GM19452 (cell line): ENCODE measurements at regions not wholly inside any gene's neighbourhood (a gene's known extent, or its start where the extent isn't known, plus 50 kb on each side); places are given as distances from the start of the nearest gene placed in this dataset.

Experiments used
- ATAC-seq: cut with Tn5 transposase; IDR thresholded peaks from one replicate; pipeline ENCODE4 v1.9.1; 2021; ENCODE audit not compliant: unreplicated experiment

DNA sequence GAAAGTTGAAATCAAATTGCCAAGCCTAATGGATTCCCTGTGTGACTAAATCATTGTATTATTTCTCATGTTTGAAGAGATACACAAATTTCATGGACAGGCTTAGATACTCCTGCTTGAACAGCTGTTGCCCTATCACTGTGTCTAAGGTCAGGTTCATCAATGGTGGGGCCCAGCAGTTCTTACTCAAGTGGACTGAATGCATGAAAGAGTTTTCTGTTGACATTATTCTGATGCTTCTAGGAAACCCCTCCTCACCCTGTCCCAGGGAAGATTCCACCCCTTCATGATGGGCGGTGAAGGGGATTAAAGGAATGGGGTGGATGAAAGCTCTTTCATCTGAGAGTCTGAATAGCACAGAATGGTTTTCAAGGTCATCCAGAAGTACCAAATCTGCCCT lies 148.8 kb downstream of the INO80D start:
- no peak for ATAC-seq

DNA sequence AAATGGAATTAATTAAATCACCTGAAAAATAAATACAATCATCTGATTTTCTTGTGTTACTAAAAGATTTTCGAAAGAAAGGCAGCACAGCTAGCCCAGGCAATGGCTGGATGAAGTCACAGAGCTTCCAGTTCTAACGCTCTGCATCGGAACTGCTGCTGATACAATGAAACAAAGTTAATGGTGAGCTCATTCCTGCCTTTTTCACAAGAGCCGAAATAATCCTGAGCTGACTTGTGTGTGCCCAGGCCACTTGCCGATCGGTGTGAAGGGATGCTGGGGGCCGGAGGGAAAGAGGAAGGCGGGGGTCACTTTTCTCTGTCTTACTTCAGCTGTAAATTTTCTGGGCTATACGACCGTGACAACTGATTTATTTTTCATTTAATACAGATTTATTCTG lies 149.5 kb downstream of the INO80D start:
- ATAC-seq = no peak

DNA sequence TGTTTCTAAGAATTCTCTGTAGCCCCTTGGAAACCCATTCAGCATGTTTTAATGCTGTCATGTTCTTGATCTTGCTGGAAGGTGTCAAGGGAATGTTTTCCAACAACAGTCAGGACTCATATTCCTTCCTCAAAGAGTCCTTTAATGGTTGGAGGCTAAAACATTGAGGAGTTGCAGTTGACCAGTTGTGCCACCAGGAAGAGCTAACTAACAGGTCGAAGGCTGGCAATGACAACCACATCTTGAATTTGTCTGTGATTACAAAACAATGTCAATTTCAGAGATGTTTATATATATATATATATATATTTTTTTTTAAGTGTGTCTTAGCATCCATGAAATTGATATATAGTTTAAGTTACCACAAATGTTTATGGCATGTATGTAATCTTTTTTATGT lies 151.5 kb downstream of the INO80D start:
- no peak for ATAC-seq

DNA sequence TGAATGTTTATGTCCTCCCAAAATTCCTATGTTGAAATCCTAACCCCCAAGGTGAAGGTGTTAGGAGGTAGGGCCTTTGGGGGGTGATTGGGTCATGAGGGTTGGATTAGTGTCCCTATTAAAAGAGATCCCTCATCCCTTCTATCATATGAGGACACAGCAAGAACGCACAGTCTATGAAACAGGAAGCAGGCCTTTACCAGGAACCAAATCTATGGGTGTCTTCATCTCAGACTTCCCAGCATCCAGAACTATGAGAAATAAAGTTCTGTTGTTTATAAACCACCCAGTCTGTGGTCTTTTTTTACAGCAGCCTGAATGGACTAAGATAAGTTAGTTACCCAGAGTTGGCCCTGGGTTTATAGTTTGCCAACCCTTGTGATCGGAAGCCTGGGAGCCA lies 153.1 kb downstream of the INO80D start:
- no peak for ATAC-seq

DNA sequence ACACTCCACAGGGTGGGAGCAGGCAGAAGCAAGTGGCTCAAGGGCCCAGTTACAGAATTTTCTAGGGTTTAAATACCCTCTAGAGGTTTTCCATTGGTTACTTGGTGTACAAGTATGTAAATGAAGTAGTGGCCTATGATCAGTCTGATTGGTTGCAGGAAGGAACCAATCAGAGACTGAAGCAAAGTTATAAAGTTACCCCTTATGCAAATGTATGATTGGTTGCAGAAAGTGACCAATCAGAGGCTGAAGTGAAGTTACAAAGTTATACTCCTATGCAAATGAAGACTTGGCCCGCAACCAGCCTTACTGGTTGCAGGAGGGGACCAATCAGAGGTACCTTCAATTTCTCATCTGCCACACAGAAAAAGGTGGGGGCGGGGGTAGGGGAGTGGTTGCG lies 154.6 kb downstream of the INO80D start:
- no peak for ATAC-seq

DNA sequence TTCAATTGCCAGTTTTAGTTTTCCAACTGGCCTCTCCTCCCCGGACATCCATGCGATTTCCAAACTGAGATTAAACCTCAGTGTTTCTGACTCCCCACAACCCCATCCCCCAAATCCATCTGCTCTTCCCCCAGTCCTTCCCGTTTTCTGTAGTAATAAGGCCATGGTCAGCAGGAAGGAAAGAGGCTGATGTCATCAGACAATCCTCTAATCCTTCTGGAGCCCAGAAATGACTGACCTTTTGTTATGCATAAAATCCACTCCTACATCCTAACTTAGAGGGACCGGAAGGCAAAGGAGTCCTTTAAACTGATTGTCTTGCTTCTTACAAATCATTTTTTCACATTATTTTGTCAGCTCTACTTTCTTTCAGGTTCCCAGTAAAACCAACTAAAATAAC lies 155.8 kb downstream of the INO80D start:
- no peak for ATAC-seq

DNA sequence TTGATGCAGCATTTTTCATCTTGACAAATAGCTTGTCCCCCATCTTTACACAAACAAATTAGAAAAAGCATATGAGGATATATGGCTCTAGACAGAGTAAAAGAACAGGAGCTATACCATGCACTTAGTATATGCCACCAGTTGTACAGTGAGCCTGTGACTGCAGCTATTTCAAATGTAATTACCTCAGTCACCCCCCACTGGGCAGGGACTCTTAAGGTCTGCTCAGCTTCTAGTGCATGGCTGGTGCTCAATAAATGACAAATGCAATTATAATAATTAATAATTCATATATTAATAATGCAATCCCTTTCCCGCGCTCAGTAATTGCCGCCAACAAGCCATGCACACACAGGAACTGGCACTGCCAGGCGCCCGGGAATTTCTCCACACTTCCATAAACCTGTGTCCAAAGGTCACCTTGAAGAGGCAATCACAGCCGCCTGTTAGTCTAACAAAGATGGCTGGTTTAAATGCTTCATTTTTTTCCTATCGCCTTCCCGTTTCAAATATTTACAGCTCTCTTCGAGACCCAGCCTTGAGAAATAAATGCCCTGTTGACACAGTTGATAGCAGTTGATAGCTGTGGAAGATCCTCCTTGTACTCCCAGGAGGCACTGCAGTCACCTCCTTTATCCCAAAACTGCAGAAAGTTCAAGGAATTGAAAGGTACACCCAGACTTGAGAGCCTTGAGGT lies 156.6 kb downstream of the INO80D start:
- ATAC-seq = no peak

DNA sequence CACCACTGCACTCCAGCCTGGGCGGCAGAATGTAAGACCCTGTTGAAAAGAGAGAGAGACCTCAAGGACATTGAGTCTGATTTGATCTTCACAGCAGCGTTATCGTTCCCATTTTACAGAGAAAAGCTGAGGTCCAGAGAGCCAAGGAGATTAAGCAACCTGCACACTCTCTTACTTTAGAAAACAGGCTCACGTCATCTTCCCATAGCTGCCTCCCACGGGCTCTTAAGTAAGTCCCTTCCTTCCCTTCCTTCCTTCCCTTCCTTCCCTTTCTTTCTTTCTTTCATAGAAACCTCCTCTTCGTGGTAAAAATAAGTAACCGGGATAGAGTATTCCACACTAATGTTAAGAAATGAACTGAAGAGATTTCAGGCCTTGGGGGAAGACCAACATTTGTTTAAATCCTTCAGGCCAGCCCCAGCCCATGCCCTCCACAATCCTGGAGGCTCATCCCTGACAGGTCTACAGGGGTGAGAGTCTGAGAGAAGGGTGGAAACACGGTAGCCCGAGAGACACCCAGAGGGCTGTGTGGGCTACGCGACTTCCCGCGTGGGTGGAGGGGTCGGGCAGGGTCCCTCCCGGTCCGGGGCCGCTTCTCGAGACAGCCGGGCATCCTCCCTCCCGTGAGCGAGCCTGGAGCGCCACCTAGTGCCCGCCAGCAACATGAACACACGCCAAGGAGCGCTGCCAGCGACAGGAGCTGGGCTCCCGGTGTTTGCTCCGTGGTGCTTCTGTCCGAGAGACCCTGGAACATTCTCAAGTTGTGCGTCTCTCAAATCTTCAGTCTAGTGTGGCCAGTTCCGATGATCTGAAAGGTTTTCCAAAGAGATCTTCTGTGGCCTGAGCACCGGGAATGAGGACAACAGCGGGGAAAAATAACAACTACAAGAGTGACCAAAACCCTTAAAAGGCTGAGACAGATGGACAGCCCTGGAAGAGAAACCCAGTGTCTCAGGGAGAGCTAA lies 160.3 kb downstream of the INO80D start:
- ATAC-seq = peak; percentile 94

DNA sequence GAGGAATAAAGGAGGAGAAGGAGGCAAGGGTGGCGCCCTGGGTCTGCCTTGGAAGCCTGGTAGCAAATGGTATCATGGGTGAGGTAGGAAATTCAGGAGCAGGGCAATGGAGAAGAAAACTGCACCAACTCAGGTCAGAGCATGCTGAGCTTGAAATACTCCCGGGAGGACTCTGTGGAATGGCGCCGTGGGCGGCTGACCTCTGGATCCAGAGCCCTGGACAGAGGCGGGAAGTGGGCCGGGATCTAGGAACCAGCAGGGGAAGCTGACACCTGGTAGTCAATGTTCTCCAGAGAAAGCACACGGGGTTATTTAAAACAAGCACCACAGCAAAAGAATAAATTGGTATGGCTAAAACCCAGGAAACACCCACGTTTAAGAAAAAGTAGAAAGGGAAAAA lies 161.3 kb downstream of the INO80D start:
- ATAC-seq = no peak

DNA sequence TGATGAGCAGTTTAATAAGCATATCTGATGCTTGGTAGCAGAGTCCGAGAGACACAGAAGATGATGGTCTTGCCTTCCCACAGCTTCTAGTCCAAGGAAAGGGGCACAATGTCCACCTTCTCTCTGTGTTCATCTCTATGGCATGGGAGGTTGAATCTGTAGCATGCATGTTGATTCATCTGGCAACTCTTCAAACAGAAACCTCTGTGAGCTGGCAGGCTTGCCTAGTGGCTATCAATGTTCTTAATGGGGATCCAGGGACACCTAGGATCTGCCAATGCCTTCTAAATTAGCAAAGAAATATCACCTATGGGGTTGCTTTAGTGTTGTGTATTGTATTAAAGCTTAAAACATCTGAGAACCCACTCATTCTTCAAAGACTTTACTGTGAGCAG lies 170.8 kb downstream of the INO80D start:
- ATAC-seq = no peak

DNA sequence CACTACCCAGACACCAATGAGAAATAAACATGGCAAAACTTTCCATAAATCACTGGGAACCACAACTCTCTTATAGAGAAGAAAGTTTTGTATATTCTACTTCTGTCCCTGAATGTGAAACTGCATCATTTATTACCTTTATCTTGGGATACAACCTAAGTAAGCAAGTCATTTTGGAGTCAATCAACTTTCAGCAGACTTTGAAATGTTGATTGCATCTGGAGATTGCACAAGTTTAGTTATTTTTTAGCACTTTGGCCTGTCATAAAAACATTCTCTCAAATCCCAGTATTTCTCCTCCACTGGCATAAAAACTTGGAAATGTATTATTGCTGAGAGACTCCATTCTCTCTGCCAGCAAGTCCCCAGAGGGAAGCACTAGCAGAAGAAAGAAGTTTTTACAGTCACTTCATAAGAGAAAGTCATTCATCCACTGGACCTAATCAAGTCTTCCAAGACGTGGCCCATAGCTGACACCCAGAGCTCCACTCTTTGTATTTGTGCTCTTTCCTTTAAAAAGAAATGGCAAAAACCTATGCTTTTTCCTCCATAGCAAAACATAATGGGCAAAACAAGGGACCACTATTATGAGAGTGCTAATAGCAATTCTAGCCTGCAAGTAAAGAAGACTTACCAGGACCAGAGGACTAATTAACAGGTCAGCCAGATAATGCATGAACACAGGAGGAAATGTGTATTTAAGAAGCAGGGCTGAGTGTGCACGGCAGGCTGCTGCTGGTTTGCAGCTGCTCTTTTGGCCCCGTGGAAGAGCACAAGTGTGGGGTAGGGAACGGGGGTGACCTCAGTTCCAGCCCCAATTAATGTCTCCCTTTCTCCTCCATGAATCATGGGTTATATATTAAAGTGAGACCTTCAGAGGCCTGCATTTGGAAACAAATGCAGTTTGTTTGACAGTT lies 171.5 kb downstream of the INO80D start:
- no peak for ATAC-seq

DNA sequence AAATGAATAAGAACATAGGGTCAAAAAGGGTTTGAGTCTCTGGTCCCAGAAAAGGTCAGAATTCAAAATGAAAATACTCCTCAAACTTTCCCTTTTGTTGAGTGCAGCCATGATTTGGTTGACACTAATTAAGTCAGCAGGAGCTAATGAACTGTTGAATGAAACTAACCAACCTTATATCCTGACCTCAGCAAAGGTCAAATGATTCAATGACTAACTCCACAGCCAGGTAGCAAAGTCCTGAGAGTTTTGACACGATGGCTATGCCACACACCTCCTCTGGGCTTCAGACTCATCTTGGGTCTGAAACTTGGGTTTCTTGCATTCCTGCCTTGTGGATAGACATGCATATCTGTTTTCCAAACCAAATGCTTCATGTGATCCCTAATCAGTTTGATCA lies 172.3 kb downstream of the INO80D start:
- no peak for ATAC-seq

DNA sequence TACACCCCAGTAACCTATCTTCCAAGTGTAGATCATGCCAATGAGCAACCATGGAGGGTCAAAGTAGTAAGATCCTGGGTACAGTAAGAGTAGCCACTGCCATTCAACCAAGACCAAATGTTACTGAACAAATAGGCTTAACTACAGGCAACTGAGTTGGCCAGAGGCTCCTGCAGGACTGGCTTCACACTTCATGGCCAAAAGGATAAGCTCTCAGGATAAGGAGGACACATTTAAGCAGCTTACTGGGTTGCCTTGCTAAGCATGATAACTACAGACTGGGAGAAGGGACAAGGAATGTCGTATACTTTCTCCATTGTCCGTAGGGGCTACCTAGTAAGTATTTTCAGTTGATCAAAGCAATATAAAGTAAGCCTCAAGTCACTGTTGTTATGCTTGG lies 174.7 kb downstream of the INO80D start:
- ATAC-seq = no peak

DNA sequence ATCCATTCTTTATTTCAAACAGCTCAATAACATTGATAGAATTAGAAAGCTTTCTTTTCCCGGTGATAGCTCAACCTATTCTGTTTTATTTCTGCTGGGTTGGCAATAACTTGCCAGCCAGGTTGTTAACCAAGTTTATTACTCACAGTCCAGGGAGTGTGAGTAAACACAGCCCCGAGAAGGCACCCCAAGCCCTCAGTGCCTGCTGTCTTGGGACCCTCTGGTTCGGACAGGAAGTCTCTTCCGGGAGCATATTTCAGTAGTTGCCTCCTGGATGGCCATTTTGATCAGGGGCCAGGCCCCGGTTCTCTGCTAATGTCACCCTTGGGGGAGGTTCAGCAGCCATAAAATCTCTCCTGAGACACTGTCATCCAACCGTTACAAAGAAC lies 176.8 kb downstream of the INO80D start:
- ATAC-seq = no peak

DNA sequence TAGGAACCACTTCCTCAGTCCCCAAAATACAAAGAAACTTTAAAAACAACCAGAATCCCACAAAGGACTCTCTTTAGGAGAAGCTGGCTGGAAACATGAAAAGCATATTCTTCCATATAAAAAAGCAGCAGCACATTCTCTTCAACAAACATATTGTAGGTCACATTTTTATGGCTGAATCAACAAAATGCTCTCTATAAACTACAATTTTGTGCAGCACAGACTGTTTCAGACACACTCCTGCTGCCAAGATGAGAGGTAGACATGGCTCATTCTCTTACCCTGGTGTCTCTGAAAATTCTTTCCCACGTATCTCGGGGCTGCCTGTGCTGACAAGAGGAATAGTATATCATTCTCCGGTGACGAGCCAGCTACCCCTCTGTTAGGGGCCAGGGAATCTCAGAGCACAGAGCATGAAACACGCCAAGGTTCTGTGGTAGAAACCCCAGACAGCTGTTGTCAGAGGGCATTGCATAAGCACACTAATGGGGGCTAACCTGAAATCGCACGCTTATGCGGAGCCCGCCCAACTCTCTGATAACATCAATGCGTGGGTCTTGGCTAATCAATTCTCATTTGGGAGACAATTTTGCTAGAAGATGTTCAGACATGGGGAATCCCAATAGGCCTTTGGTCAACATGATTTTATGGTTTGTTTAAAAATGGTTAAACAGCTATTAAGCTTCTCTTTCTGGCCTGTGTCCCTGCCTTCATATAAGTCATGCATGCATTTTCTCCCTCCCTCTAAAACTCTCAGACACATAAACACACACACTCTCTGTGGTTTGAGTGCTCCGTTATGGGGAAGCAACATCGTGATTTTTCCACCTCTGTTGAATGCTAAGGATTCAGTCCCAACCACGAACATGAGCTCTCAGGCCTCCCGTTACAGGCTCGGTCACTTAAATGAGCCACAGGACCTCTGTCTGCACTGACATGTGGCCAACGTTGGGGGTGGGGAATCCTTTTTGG lies 177.5 kb downstream of the INO80D start:
- ATAC-seq = no peak

DNA sequence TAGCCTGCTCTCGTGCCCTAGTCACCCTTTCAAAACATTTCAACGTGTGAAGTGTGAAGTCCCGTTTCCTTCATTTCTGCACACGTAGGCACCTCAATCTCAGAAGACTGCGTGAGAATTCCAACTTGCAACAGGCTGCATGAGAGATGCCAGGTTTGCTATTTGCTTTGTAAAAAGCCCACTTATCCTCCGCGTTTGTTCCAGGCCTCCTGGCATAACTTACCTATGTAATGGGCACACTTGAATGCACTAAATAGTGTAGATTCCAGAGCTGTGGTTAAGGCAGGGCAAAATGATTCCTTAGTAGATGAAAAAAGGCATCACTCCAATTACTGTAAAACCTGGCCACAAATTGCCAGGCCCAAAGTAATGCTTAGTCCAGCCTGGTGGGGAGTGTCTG lies 179.6 kb downstream of the INO80D start:
- no peak for ATAC-seq

DNA sequence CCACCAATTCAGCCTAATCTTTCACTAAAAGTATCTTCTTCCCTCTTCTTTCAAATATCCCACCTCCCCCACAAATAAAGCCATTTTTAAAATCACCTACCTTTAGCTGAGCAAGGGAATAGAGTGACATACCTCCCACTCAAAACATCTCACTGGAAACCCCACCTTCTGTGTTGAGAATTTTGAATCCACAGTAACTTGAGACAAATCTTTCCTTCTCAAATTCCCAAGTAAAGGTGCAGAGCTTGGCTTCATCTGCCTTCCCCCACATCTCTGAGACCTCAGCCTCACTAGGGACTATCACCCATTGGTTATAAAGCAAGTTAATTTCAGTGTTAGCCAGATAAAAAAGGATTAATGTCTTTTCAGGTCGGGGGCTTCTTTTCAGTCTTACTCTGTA lies 180.4 kb downstream of the INO80D start:
- ATAC-seq = no peak

DNA sequence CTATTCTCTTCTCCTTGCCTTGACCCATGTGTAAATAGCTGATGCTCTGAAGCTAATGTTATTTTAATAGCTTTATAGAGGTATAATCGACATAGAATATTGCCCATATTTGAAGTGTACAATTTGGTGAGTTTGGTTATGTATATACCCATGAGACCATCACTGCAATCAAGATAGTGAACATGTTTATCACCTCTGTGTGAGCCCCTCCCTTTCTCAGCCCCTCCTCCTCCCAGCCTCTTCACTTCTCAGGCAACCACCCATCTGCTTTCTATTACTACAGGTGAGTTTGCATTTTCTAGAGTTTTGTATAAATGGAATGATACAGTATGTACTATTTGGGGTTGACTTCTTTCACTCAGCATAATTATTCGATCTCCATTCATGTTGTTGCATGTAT lies 181.1 kb downstream of the INO80D start:
- no peak for ATAC-seq

DNA sequence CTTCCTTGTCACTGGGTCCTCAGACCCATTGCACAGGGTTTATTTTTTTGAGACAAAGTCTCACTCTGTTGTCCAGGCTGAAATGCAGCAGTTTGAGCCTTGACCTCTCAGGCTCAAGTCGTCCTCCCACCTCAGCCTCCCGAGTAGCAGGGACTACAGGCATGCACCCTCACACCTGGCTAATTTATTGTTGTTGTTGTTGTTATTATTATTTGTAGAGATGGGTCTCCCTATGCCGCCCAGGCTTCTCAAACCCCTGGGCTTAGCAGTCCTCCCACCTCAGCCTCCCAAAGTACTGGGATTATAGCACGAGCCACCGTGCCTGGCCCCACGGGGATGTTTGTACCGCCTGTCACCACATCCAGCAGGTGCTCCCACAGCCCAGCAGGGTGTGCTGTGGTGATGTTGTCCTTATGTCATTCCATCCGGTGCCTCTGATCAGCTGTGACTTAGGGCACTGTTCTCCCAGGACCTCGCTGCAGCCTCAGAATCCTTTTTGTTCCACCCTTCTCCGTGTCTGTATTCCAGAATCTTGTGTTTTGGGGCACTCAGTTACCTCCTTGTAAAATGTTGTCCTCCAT lies 182.3 kb downstream of the INO80D start:
- no peak for ATAC-seq

DNA sequence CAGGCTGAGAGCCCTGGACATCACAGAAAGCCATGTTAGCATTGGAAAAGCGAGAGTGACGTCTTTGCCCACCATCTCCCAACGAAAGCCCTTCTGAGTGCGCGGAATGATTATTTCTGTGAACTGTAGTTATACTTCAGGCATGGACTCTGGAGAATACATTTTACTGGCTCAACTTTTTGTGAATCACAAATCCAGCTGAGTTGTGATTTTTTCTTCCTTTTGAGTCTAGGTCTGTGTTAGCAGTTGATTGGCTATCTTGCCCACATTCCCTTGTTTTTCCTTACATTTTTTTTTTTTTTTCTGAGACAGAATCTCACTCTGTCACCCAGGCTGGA lies 183.1 kb downstream of the INO80D start:
- ATAC-seq = no peak
